KMS-11 (cell line): ENCODE measurements at regions not wholly inside any gene's neighbourhood (a gene's known extent, or its start where the extent isn't known, plus 50 kb on each side); places are given as distances from the start of the nearest gene placed in this dataset.

Source experiments
- H2AFZ ChIP-seq: fragments of 200-600 bp; sonication (generic); 2 replicates; pipeline ENCODE4 v1.6.1; 2016; ENCODE audit warnings: antibody characterized with exemption, mixed run types, low read depth
- H3K27ac ChIP-seq: fragments of 200-600 bp; sonication (generic); 2 replicates; pipeline ENCODE4 v1.6.1; 2016; ENCODE audit warnings: mild to moderate bottlenecking, mixed run types
- H3K27me3 ChIP-seq: fragments of 200-600 bp; sonication (generic); 2 replicates; pipeline ENCODE4 v1.6.1; 2017; ENCODE audit warnings: mild to moderate bottlenecking, low read depth, mixed run types, moderate library complexity; ENCODE audit not compliant: insufficient read depth
- H3K36me3 ChIP-seq: fragments of 200-600 bp; sonication (generic); 2 replicates; pipeline ENCODE4 v1.6.1; 2017; ENCODE audit warnings: mild to moderate bottlenecking, mixed run types; ENCODE audit not compliant: insufficient read depth
- H3K4me1 ChIP-seq: fragments of 200-600 bp; sonication (generic); 2 replicates; pipeline ENCODE4 v1.6.1; 2016; ENCODE audit warnings: mild to moderate bottlenecking, low read depth, mixed run types; ENCODE audit not compliant: poor library complexity, severe bottlenecking
- H3K4me2 ChIP-seq: fragments of 200-600 bp; sonication (generic); 2 replicates; pipeline ENCODE4 v1.7.0; 2016; ENCODE audit warnings: mild to moderate bottlenecking, mixed run types
- H3K4me3 ChIP-seq: fragments of 200-600 bp; sonication (generic); IDR thresholded peaks from 2 replicates; pipeline ENCODE4 v1.6.1; 2017; ENCODE audit warnings: low read depth, low read length, mixed read lengths; ENCODE audit not compliant: insufficient read depth
- H3K79me2 ChIP-seq: fragments of 200-600 bp; sonication (generic); 2 replicates; pipeline ENCODE4 v1.6.1; 2016; ENCODE audit warnings: low read depth, mixed run types; ENCODE audit not compliant: insufficient read depth
- H3K9ac ChIP-seq: fragments of 200-600 bp; sonication (generic); 2 replicates; pipeline ENCODE4 v1.6.1; 2016; ENCODE audit warnings: mild to moderate bottlenecking, mixed run types
- H4K20me1 ChIP-seq: fragments of 200-600 bp; sonication (generic); 2 replicates; pipeline ENCODE4 v1.6.1; 2016; ENCODE audit warnings: mild to moderate bottlenecking, mixed run types; ENCODE audit not compliant: insufficient read depth
- CTCF ChIP-seq: fragments of 200-600 bp; sonication (generic); conservative IDR thresholded peaks from 2 replicates; pipeline ENCODE4 v1.6.1; 2017; ENCODE audit warnings: low read depth, mild to moderate bottlenecking, antibody characterized with exemption, low read length, moderate library complexity, mixed read lengths

- Histone ChIP-seq H3K4me2 (no peak overlapping the region), H3K79me2 (no peaks in the 10 kb centered on the region), H2AFZ (no peak overlapping the region), H3K27me3 (peaks cover 19% of the 10 kb centered on the region; the same call in 1 of the 2 replicates), H3K4me1 (no peaks in the 10 kb centered on the region), H4K20me1 (no peaks in the 10 kb centered on the region), H3K27ac (no peak overlapping the region), H3K9ac (no peak overlapping the region), H3K4me3 (no peak overlapping the region), H3K36me3 (no peaks in the 10 kb centered on the region)
- no peak for TF ChIP-seq CTCF
Observed at GRCh38 chr11:64459609-64460008, 96.1 kb upstream of the SLC22A11 start.

DNA sequence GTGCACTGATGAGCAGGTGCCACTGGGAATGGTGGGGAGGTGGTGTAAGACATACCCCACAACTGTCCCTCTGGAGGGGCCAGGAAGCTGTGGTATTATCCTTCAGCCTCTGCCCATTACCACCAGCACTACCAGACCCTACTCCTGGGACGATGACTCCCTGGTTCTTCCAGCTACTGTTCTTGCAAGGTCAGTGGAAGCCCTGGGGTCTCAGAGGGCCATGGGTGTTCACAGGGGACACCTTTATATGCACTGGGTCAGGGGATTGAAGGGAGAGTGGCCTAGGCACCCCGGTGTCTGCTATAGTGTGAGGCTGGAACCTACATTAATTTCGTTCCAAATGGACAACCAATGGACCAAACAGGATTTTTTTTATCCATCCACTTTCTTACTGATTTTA, 94.7 kb upstream of the SLC22A11 start:
- Histone ChIP-seq H3K4me1 (no peaks in the 10 kb centered on the region), H3K79me2 (no peaks in the 10 kb centered on the region), H2AFZ (no peak overlapping the region), H3K27me3 (peaks cover 11% of the 10 kb centered on the region; the same call in 1 of the 2 replicates), H3K36me3 (no peaks in the 10 kb centered on the region), H4K20me1 (no peaks in the 10 kb centered on the region), H3K27ac (no peak overlapping the region), H3K4me2 (no peak overlapping the region), H3K4me3 (no peak overlapping the region), H3K9ac (no peak overlapping the region)
- TF ChIP-seq CTCF = no peak

GRCh38 chr11:64466115-64466718, 89.5 kb upstream of the SLC22A11 start:
- no peak overlapping the region for H3K9ac ChIP-seq
- H3K4me2 ChIP-seq = no peak overlapping the region
- H3K36me3 ChIP-seq = no peaks in the 10 kb centered on the region
- no peaks in the 10 kb centered on the region for H3K4me1 ChIP-seq
- H3K79me2 ChIP-seq = no peaks in the 10 kb centered on the region
- H2AFZ ChIP-seq = no peak overlapping the region
- no peak overlapping the region for H3K4me3 ChIP-seq
- H3K27me3 ChIP-seq = peaks cover 7% of the 10 kb centered on the region; the same call in 1 of the 2 replicates
- no peak for TF ChIP-seq CTCF
- no peak overlapping the region for H3K27ac ChIP-seq
- H4K20me1 ChIP-seq = no peaks in the 10 kb centered on the region

- Histone ChIP-seq H4K20me1 (no peaks in the 10 kb centered on the region), H3K4me2 (no peak overlapping the region), H3K79me2 (no peaks in the 10 kb centered on the region), H3K36me3 (no peaks in the 10 kb centered on the region), H3K4me1 (no peaks in the 10 kb centered on the region), H3K4me3 (no peak overlapping the region), H3K9ac (no peak overlapping the region), H2AFZ (no peak overlapping the region), H3K27me3 (peaks cover 16% of the 10 kb centered on the region), H3K27ac (no peak overlapping the region)
- no peak for TF ChIP-seq CTCF
Observed at GRCh38 chr11:64469288-64469687, 86.5 kb upstream of the SLC22A11 start.
